ENCODE measurements at regions not wholly inside any gene's neighbourhood (a gene's known extent, or its start where the extent isn't known, plus 50 kb on each side); places are given as distances from the start of the nearest gene placed in this dataset.
"Not testable (repeated sequence)": the region's sequence is repeated elsewhere in the genome, so short reads cannot be mapped to it uniquely, and the experiment has no call there.

- no peak for DNase-seq
Observed at GRCh38 chr16:6708576-6709215, 623.9 kb upstream of the RBFOX1 start.

GRCh38 chr16:6704306-6704930 lies 628.2 kb upstream of the RBFOX1 start:
- no peak for DNase-seq

- no peak for DNase-seq
Observed at GRCh38 chr16:6701096-6701495, 631.5 kb upstream of the RBFOX1 start.

- DNase-seq, result no peak
Observed at GRCh38 chr16:6698548-6698947, 634.1 kb upstream of the RBFOX1 start.

GRCh38 chr16:6695666-6696065 lies 637.0 kb upstream of the RBFOX1 start:
- DNase-seq, result no peak

- DNase-seq, result no peak
Observed at GRCh38 chr16:6694636-6695035, 638.0 kb upstream of the RBFOX1 start.

GRCh38 chr16:6693418-6693817 lies 639.2 kb upstream of the RBFOX1 start:
- DNase-seq, result not testable (repeated sequence)

- DNase-seq, result no peak
Observed at GRCh38 chr16:6692874-6693273, 639.8 kb upstream of the RBFOX1 start.

GRCh38 chr16:6690741-6691140 lies 641.9 kb upstream of the RBFOX1 start:
- DNase-seq, result no peak

- DNase-seq, result no peak
Observed at GRCh38 chr16:6689643-6690042, 643.0 kb upstream of the RBFOX1 start.

GRCh38 chr16:6687593-6687992 lies 645.1 kb upstream of the RBFOX1 start:
- no peak for DNase-seq

- DNase-seq, result peak; percentile 9
Observed at GRCh38 chr16:6684076-6684673, 648.5 kb upstream of the RBFOX1 start.

- DNase-seq, result peak; percentile 14
Observed at GRCh38 chr16:6682142-6682811, 650.4 kb upstream of the RBFOX1 start.

GRCh38 chr16:6678586-6678985 lies 654.1 kb upstream of the RBFOX1 start:
- DNase-seq, result no peak

- no peak for DNase-seq
Observed at GRCh38 chr16:6674071-6674470, 658.6 kb upstream of the RBFOX1 start.

- DNase-seq, result no peak
Observed at GRCh38 chr16:6672507-6672906, 660.1 kb upstream of the RBFOX1 start.

- no peak for DNase-seq
Observed at GRCh38 chr16:6667393-6667792, 665.3 kb upstream of the RBFOX1 start.

- no peak for DNase-seq
Observed at GRCh38 chr16:6665126-6665525, 667.5 kb upstream of the RBFOX1 start.

GRCh38 chr16:6663668-6664067 lies 669.0 kb upstream of the RBFOX1 start:
- DNase-seq, result no peak

- no peak for DNase-seq
Observed at GRCh38 chr16:6656760-6657159, 675.9 kb upstream of the RBFOX1 start.

- no peak for DNase-seq
Observed at GRCh38 chr16:6646891-6647290, 685.8 kb upstream of the RBFOX1 start.

GRCh38 chr16:6645768-6646568 lies 686.7 kb upstream of the RBFOX1 start:
- no peak for DNase-seq

- DNase-seq, result no peak
Observed at GRCh38 chr16:6644916-6645315, 687.7 kb upstream of the RBFOX1 start.

Measured in DMS153 (cell line).